ENCODE measurements at regions not wholly inside any gene's neighbourhood (a gene's known extent, or its start where the extent isn't known, plus 50 kb on each side); places are given as distances from the start of the nearest gene placed in this dataset.

GRCh38 chr5:6218116-6218515, 160.2 kb downstream of the MED10 start:
- H3K9me3 Mint-ChIP-seq: peaks cover 4 to 7% of the 10 kb centered on the region in 2 experiments

More at GRCh38 chr5:6218116-6218515, 160.2 kb downstream of the MED10 start:
- Histone ChIP-seq H4K20me1 (ENCODE audit: control insufficient read depth, insufficient read depth, insufficient read length) (no peaks in the 10 kb centered on the region), H2BK20ac (ENCODE audit: low read depth, low read length, poor library complexity, severe bottlenecking) (no peak overlapping the region), H3K9ac (ENCODE audit: extremely low read depth, insufficient read length, low read length) (no peak overlapping the region), H4K91ac (ENCODE audit: insufficient read length, low read depth, low read length) (no peak overlapping the region), H2BK120ac (ENCODE audit: low read depth, low read length, poor library complexity, severe bottlenecking) (no peak overlapping the region), H3K14ac (ENCODE audit: insufficient read depth, low read length) (peak overlapping the region; percentile 18; the same call in 1 of the 2 replicates), H3K56ac (ENCODE audit: insufficient read length, low read depth, low read length) (no peak overlapping the region), H3K27ac (ENCODE audit: insufficient read length, low read depth, low read length) (no peak overlapping the region), H3K4me1 (ENCODE audit: insufficient read depth, low read length) (no peaks in the 10 kb centered on the region; the same call in 1 of the 2 replicates), H3K79me2 (ENCODE audit: insufficient read depth, low read length) (no peaks in the 10 kb centered on the region), H3K9me3 (ENCODE audit: control insufficient read depth, low read depth, low read length) (no peaks in the 10 kb centered on the region), H3K4me2 (ENCODE audit: insufficient read depth, insufficient read length, low read length) (no peak overlapping the region), H2BK12ac (ENCODE audit: insufficient read length, low read depth, low read length) (no peak overlapping the region), H3K23ac (ENCODE audit: insufficient read length, low read depth, low read length) (no peak overlapping the region), H3K79me1 (ENCODE audit: insufficient read depth, low read depth, low read length, poor library complexity, severe bottlenecking) (no peaks in the 10 kb centered on the region), H3K18ac (ENCODE audit: insufficient read length, low read depth, low read length) (no peak overlapping the region), H3T11ph (ENCODE audit: low read length) (no peak overlapping the region), H3K23me2 (ENCODE audit: insufficient read length, low read depth, low read length, poor library complexity, severe bottlenecking) (no peaks in the 10 kb centered on the region), H2BK15ac (ENCODE audit: low read depth, low read length) (no peak overlapping the region), H4K8ac (replicated peaks; ENCODE audit: insufficient read length, low read depth, low read length) (no peak overlapping the region), H4K5ac (ENCODE audit: insufficient read length, low read depth, low read length) (no peak overlapping the region), H2AK5ac (ENCODE audit: insufficient read length, low read length) (no peak overlapping the region), H2AFZ (ENCODE audit: low read length) (no peak overlapping the region), H2BK5ac (ENCODE audit: insufficient read length, low read length) (no peak overlapping the region), H3K4ac (ENCODE audit: low read depth, low read length) (no peak overlapping the region), H3K27me3 (ENCODE audit: insufficient read depth, low read length) (no peaks in the 10 kb centered on the region)
- TF ChIP-seq CTCF (conservative IDR thresholded peaks at IDR 0.05): no peak
- WGBS (ENCODE audit: extremely low coverage, insufficient read length, low lambda C conversion rate): no CpG with 5 or more reads among the region's 7 CpGs
- peaks cover 2 to 12% of the 10 kb centered on the region in 2 experiments; a peak in 2 of 4 replicates for H3K4me1 Mint-ChIP-seq
- peaks cover 1% of the 10 kb centered on the region for H3K27me3 Mint-ChIP-seq (ENCODE audit: low read depth)
- H3K27ac Mint-ChIP-seq: no peak overlapping the region; a peak in 1 of 7 replicates
- H3K36me3 Mint-ChIP-seq (ENCODE audit: insufficient read depth in 1 of 3, low read depth in 3 of 3): peaks cover 3 to 9% (median 3%) of the 10 kb centered on the region in 3 experiments; a peak in 5 of 7 replicates
- DNase-seq: no peak
- H3K4me3 Mint-ChIP-seq: no peak overlapping the region
